H1 (cell line): ENCODE measurements at regions not wholly inside any gene's neighbourhood (a gene's known extent, or its start where the extent isn't known, plus 50 kb on each side); places are given as distances from the start of the nearest gene placed in this dataset.

Source experiments
- BCL11A ChIP-seq, 2 experiments: IDR thresholded peaks; one replicate each; pipeline ENCODE4 v1.6.1; 2011; ENCODE audit warnings: low read depth in 2 of 2, low read length in 2 of 2, mild to moderate bottlenecking in 2 of 2
- CBX5 ChIP-seq: fragments of 300-800, 300-1000 bp; sonication (generic); IDR thresholded peaks from 2 replicates; pipeline ENCODE4 v1.7.1; 2016; ENCODE audit warnings: antibody characterized with exemption, low read length, low read depth
- CHD2 ChIP-seq: IDR thresholded peaks from 2 replicates; pipeline ENCODE4 v1.6.1; 2012; ENCODE audit warnings: low read length, improper control_type of control experiment
- CHD7 ChIP-seq: fragments of 300-600 bp; sonication (generic); IDR thresholded peaks from 2 replicates; pipeline ENCODE4 v1.7.1; 2012; ENCODE audit warnings: low read length, moderate library complexity, mild to moderate bottlenecking, inconsistent platforms; ENCODE audit not compliant: insufficient replicate concordance
- MAFK ChIP-seq: IDR thresholded peaks from 2 replicates; pipeline ENCODE4 v1.6.1; 2012; ENCODE audit warnings: low read depth, mild to moderate bottlenecking, improper control_type of control experiment, low read length
- RXRA ChIP-seq: IDR thresholded peaks from 2 replicates; pipeline ENCODE4 v1.6.1; 2011; ENCODE audit warnings: low read depth, mild to moderate bottlenecking, low read length, moderate library complexity; ENCODE audit not compliant: insufficient read depth
- SP4 ChIP-seq: IDR thresholded peaks from 2 replicates; pipeline ENCODE4 v1.6.1; 2012; ENCODE audit warnings: low read length, inconsistent platforms
- SUZ12 ChIP-seq: fragments of 200-600 bp; sonication (generic); IDR thresholded peaks from 2 replicates; pipeline ENCODE4 v1.6.1; 2012; ENCODE audit warnings: mild to moderate bottlenecking, inconsistent platforms, low read length, moderate library complexity, mixed read lengths
- TEAD4 ChIP-seq: IDR thresholded peaks from 2 replicates; pipeline ENCODE4 v1.6.1; 2012; ENCODE audit warnings: low read depth, low read length, inconsistent platforms, mixed read lengths
- YY1 ChIP-seq: IDR thresholded peaks from 2 replicates; pipeline ENCODE4 v1.6.1; 2011; ENCODE audit warnings: low read depth, mild to moderate bottlenecking, low read length
- TF ChIP-seq, protein P1 (sequence below): IDR thresholded peaks from 2 replicates; pipeline ENCODE4 v1.6.1; 2011; ENCODE audit warnings: low read depth, mild to moderate bottlenecking, low read length; ENCODE audit not compliant: insufficient read depth

GRCh38 chr5:104412649-104413240, 850.2 kb upstream of the NUDT12 start (continued):
- TF ChIP-seq CHD7 (no peak), MAFK (no peak), TEAD4 (0 out of 2 replicates have a peak, but pooled peaks have one; percentile 13), YY1 (0 out of 2 replicates have a peak, but pooled peaks have one; percentile 21), CBX5 (no peak), RXRA (no peak), SP4 (no peak), SUZ12 (no peak), BCL11A (IDR thresholded peaks at IDR 0.05; ENCODE audit: low read depth in 2 of 2, low read length in 2 of 2) (no peak), CHD2 (no peak)
- TF ChIP-seq, protein P1, sequence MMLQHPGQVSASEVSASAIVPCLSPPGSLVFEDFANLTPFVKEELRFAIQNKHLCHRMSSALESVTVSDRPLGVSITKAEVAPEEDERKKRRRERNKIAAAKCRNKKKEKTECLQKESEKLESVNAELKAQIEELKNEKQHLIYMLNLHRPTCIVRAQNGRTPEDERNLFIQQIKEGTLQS: no peak
